Activated T-cell treated with anti-CD3 and anti-CD28 coated beads, Interleukin-2, amount 50 U/mL, for 24 hours (primary cell): ENCODE measurements at regions not wholly inside any gene's neighbourhood (a gene's known extent, or its start where the extent isn't known, plus 50 kb on each side); places are given as distances from the start of the nearest gene placed in this dataset.
"Not testable (repeated sequence)": the region's sequence is repeated elsewhere in the genome, so short reads cannot be mapped to it uniquely, and the experiment has no call there.

Source experiments
- DNase-seq: peaks from one replicate; pipeline ENCODE4 v3.0.0-alpha.2; 2020
- H3K27ac Mint-ChIP-seq: 2 replicates; pipeline ENCODE4 v1.8.0; 2020; ENCODE audit warnings: mild to moderate bottlenecking, mixed read lengths
- H3K27me3 Mint-ChIP-seq: 2 replicates; pipeline ENCODE4 v1.8.0; 2020; ENCODE audit warnings: mixed read lengths
- H3K36me3 Mint-ChIP-seq: 2 replicates; pipeline ENCODE4 v1.8.0; 2020; ENCODE audit warnings: low read depth, mixed read lengths
- H3K4me1 Mint-ChIP-seq: 2 replicates; pipeline ENCODE4 v1.8.0; 2020; ENCODE audit warnings: low read depth, mixed read lengths
- H3K4me3 Mint-ChIP-seq: 2 replicates; pipeline ENCODE4 v1.8.0; 2020; ENCODE audit warnings: mild to moderate bottlenecking, moderate library complexity, mixed read lengths
- H3K9me3 Mint-ChIP-seq: 2 replicates; pipeline ENCODE4 v1.8.0; 2020; ENCODE audit warnings: mixed read lengths

- no peak overlapping the region for H3K4me3 Mint-ChIP-seq
- no peak for DNase-seq
- H3K9me3 Mint-ChIP-seq, result no peaks in the 10 kb centered on the region
- no peaks in the 10 kb centered on the region for H3K36me3 Mint-ChIP-seq
- no peaks in the 10 kb centered on the region for H3K4me1 Mint-ChIP-seq
- H3K27me3 Mint-ChIP-seq, result no peaks in the 10 kb centered on the region
- no peak overlapping the region for H3K27ac Mint-ChIP-seq
Measured at GRCh38 chr3:22859618-22860017, 343.5 kb upstream of the UBE2E2 start.

GRCh38 chr3:22861426-22861825 is 341.7 kb upstream of the UBE2E2 start:
- no peaks in the 10 kb centered on the region for H3K9me3 Mint-ChIP-seq
- no peaks in the 10 kb centered on the region for H3K27me3 Mint-ChIP-seq
- no peak overlapping the region for H3K4me3 Mint-ChIP-seq
- no peak overlapping the region for H3K27ac Mint-ChIP-seq
- DNase-seq, result no peak
- no peaks in the 10 kb centered on the region for H3K4me1 Mint-ChIP-seq
- no peaks in the 10 kb centered on the region for H3K36me3 Mint-ChIP-seq

GRCh38 chr3:22862111-22862510 is 341.0 kb upstream of the UBE2E2 start:
- DNase-seq, result no peak
- no peaks in the 10 kb centered on the region for H3K4me1 Mint-ChIP-seq
- no peak overlapping the region for H3K27ac Mint-ChIP-seq
- H3K9me3 Mint-ChIP-seq, result no peaks in the 10 kb centered on the region
- H3K36me3 Mint-ChIP-seq, result no peaks in the 10 kb centered on the region
- H3K4me3 Mint-ChIP-seq, result no peak overlapping the region
- H3K27me3 Mint-ChIP-seq, result no peaks in the 10 kb centered on the region

GRCh38 chr3:22882834-22883233 is 320.3 kb upstream of the UBE2E2 start:
- not testable (repeated sequence) for H3K27me3 Mint-ChIP-seq, DNase-seq, H3K9me3 Mint-ChIP-seq, H3K4me1 Mint-ChIP-seq, H3K36me3 Mint-ChIP-seq, H3K4me3 Mint-ChIP-seq, H3K27ac Mint-ChIP-seq

DNA sequence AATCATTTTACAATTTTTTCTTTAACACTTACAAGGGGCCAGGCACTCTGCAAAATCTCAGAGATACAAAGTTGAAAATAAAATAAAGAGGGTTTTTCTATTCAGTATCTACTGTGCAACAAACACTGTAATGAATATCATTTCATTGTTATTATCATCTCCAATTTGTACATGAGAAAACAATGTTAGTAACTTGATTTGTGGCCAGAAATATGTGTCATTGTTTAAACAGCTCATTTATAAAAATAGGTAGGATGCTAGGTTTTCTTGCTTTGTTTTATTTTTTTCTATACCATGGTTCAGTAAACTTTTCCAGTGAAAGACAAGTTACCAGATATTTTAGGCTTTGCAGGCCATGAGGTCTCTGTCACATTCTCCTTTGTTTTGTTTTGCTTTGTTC is 318.1 kb upstream of the UBE2E2 start:
- H3K36me3 Mint-ChIP-seq, result no peaks in the 10 kb centered on the region
- H3K4me1 Mint-ChIP-seq, result no peaks in the 10 kb centered on the region
- H3K4me3 Mint-ChIP-seq, result no peak overlapping the region
- H3K27ac Mint-ChIP-seq, result no peak overlapping the region
- no peak for DNase-seq
- H3K27me3 Mint-ChIP-seq, result no peaks in the 10 kb centered on the region
- H3K9me3 Mint-ChIP-seq, result peaks cover 6% of the 10 kb centered on the region

GRCh38 chr3:22885574-22886341 is 317.4 kb upstream of the UBE2E2 start:
- peaks cover 6% of the 10 kb centered on the region for H3K9me3 Mint-ChIP-seq
- H3K36me3 Mint-ChIP-seq, result no peaks in the 10 kb centered on the region
- no peaks in the 10 kb centered on the region for H3K4me1 Mint-ChIP-seq
- H3K27me3 Mint-ChIP-seq, result no peaks in the 10 kb centered on the region
- no peak for DNase-seq
- H3K27ac Mint-ChIP-seq, result no peak overlapping the region
- no peak overlapping the region for H3K4me3 Mint-ChIP-seq

- Mint-ChIP-seq H3K9me3 (peaks cover 6% of the 10 kb centered on the region), H3K36me3 (no peaks in the 10 kb centered on the region), H3K27me3 (no peaks in the 10 kb centered on the region), H3K4me3 (no peak overlapping the region), H3K4me1 (no peaks in the 10 kb centered on the region), H3K27ac (no peak overlapping the region)
- no peak for DNase-seq
Measured at GRCh38 chr3:22886439-22887068, 316.6 kb upstream of the UBE2E2 start.

- no peak for DNase-seq
- Mint-ChIP-seq H3K27me3 (no peaks in the 10 kb centered on the region), H3K36me3 (no peaks in the 10 kb centered on the region), H3K4me3 (no peak overlapping the region), H3K9me3 (peaks cover under 1% of the 10 kb centered on the region), H3K27ac (no peak overlapping the region), H3K4me1 (no peaks in the 10 kb centered on the region)
Measured at GRCh38 chr3:22887664-22888291, 315.3 kb upstream of the UBE2E2 start.

- H3K36me3 Mint-ChIP-seq, result no peaks in the 10 kb centered on the region
- no peak overlapping the region for H3K27ac Mint-ChIP-seq
Measured at GRCh38 chr3:22893101-22893500, 310.0 kb upstream of the UBE2E2 start.

GRCh38 chr3:22893644-22894325 is 309.3 kb upstream of the UBE2E2 start:
- Mint-ChIP-seq H3K4me1 (no peaks in the 10 kb centered on the region), H3K4me3 (no peak overlapping the region), H3K36me3 (no peaks in the 10 kb centered on the region), H3K27ac (no peak overlapping the region), H3K9me3 (no peaks in the 10 kb centered on the region), H3K27me3 (no peaks in the 10 kb centered on the region)
- DNase-seq, result no peak

More at GRCh38 chr3:22893101-22893500, 310.0 kb upstream of the UBE2E2 start:
- Mint-ChIP-seq H3K9me3 (no peaks in the 10 kb centered on the region), H3K4me3 (no peak overlapping the region), H3K4me1 (no peaks in the 10 kb centered on the region), H3K27me3 (no peaks in the 10 kb centered on the region)
- DNase-seq, result no peak

GRCh38 chr3:22894865-22895264 is 308.3 kb upstream of the UBE2E2 start:
- Mint-ChIP-seq H3K27ac (no peak overlapping the region), H3K27me3 (no peaks in the 10 kb centered on the region), H3K4me1 (no peaks in the 10 kb centered on the region), H3K4me3 (no peak overlapping the region), H3K9me3 (no peaks in the 10 kb centered on the region), H3K36me3 (no peaks in the 10 kb centered on the region)
- DNase-seq, result no peak

DNA sequence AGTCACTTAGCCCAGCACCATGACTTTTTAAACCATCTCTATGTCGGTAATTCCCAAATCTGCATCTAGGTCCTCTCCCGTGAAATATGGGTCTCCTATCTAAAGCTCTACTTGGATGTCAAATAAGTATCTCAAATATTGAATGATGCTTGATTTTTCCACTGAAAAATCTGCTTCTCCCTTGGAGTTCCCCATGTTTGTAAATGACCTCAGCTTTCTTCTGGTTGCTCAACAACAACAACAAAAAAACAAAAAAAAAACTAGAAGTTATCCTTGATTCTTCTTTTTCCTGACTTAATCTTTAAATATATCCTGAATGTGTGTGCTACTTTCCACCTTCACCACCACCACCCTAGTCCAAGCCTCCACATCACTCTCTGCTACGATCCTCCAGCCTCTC is 307.5 kb upstream of the UBE2E2 start:
- no peaks in the 10 kb centered on the region for H3K27me3 Mint-ChIP-seq
- H3K4me1 Mint-ChIP-seq, result no peaks in the 10 kb centered on the region
- H3K36me3 Mint-ChIP-seq, result no peaks in the 10 kb centered on the region
- H3K27ac Mint-ChIP-seq, result no peak overlapping the region
- peaks cover under 1% of the 10 kb centered on the region for H3K9me3 Mint-ChIP-seq
- no peak overlapping the region for H3K4me3 Mint-ChIP-seq
- no peak for DNase-seq

DNA sequence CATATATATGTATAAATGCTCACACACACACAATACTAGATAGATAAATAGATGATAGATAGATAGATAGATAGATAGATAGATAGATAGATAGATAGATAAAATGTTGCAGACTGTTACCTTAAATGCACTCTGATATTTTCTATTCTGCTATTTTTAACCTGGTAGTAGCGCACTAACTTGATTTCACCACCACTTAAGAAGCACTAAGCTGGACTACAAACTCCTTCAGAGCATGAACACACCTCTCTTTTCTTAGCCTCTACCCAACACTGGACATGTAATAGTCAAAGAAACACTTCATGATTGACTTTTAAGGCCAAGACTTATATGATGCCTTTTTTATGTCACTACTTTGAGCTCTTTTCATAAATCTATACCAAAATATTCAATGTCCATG is 304.6 kb upstream of the UBE2E2 start:
- H3K4me1 Mint-ChIP-seq, result no peaks in the 10 kb centered on the region
- H3K4me3 Mint-ChIP-seq, result no peak overlapping the region
- peaks cover 3% of the 10 kb centered on the region for H3K9me3 Mint-ChIP-seq
- DNase-seq, result no peak
- H3K36me3 Mint-ChIP-seq, result no peaks in the 10 kb centered on the region
- no peaks in the 10 kb centered on the region for H3K27me3 Mint-ChIP-seq
- H3K27ac Mint-ChIP-seq, result no peak overlapping the region

DNA sequence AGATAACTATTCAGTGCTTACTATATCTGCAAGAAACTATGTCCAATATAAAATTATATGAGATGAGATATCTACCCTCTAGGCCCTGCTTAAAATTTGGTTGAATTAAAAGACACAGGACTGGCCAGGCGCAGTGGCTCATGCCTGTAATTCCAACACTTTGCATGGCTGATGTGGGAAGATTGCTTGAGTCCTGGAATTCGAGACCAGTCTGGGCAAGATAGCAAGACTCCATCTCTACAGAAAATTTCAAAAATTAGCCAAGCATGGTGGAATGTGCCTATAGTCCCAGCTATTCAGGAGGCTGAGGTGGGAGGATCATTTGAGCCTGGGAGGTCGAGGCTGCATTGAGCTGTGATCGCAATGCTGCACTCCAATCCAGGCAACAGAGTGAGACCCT is 303.7 kb upstream of the UBE2E2 start:
- no peaks in the 10 kb centered on the region for H3K4me1 Mint-ChIP-seq
- H3K9me3 Mint-ChIP-seq, result peaks cover 3% of the 10 kb centered on the region
- DNase-seq, result no peak
- no peak overlapping the region for H3K4me3 Mint-ChIP-seq
- H3K27ac Mint-ChIP-seq, result no peak overlapping the region
- H3K36me3 Mint-ChIP-seq, result no peaks in the 10 kb centered on the region
- H3K27me3 Mint-ChIP-seq, result no peaks in the 10 kb centered on the region

GRCh38 chr3:22900296-22900695 is 302.8 kb upstream of the UBE2E2 start:
- H3K27ac Mint-ChIP-seq, result no peak overlapping the region
- no peak for DNase-seq
- H3K9me3 Mint-ChIP-seq, result peaks cover 3% of the 10 kb centered on the region
- no peaks in the 10 kb centered on the region for H3K27me3 Mint-ChIP-seq
- no peak overlapping the region for H3K4me3 Mint-ChIP-seq
- no peaks in the 10 kb centered on the region for H3K4me1 Mint-ChIP-seq
- no peaks in the 10 kb centered on the region for H3K36me3 Mint-ChIP-seq
